ENCODE measurements at regions not wholly inside any gene's neighbourhood (a gene's known extent, or its start where the extent isn't known, plus 50 kb on each side); places are given as distances from the start of the nearest gene placed in this dataset.

DNA sequence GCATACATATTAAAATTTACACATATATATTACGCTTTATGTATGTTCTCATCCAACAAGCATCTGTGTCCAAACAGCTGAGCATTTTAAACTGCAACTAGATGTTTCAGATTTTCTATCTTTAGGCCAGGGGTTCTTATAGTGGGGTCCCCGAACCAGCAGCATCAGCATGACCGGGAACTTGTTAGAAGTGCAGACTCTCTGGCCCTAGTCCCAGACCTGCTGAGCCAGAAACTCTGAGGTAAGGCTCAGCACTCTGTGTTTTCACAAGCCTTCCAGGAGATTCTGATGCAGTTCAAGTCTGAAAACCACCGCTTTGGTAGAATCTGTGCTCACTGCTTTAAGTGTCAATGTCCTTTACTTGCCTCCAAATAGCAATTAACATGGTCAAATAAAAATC, 266.2 kb upstream of the CASK start:
- TF ChIP-seq, protein P1, sequence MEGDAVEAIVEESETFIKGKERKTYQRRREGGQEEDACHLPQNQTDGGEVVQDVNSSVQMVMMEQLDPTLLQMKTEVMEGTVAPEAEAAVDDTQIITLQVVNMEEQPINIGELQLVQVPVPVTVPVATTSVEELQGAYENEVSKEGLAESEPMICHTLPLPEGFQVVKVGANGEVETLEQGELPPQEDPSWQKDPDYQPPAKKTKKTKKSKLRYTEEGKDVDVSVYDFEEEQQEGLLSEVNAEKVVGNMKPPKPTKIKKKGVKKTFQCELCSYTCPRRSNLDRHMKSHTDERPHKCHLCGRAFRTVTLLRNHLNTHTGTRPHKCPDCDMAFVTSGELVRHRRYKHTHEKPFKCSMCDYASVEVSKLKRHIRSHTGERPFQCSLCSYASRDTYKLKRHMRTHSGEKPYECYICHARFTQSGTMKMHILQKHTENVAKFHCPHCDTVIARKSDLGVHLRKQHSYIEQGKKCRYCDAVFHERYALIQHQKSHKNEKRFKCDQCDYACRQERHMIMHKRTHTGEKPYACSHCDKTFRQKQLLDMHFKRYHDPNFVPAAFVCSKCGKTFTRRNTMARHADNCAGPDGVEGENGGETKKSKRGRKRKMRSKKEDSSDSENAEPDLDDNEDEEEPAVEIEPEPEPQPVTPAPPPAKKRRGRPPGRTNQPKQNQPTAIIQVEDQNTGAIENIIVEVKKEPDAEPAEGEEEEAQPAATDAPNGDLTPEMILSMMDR (IDR thresholded peaks at IDR 0.05; ENCODE audit: low read length): no peak
- TF ChIP-seq EZH2 (IDR thresholded peaks at IDR 0.05; ENCODE audit: borderline replicate concordance, low read length): no peak

Measured in OCI-LY1 (cell line).